COLO668 (cell line): ENCODE measurements at regions not wholly inside any gene's neighbourhood (a gene's known extent, or its start where the extent isn't known, plus 50 kb on each side); places are given as distances from the start of the nearest gene placed in this dataset.
"Not testable (repeated sequence)": the region's sequence is repeated elsewhere in the genome, so short reads cannot be mapped to it uniquely, and the experiment has no call there.

Experiments
- DNase-seq: peaks from one replicate; lab custom pipeline; 2025; ENCODE audit not compliant: unreplicated experiment; lab: John Stamatoyannopoulos, UW

DNA sequence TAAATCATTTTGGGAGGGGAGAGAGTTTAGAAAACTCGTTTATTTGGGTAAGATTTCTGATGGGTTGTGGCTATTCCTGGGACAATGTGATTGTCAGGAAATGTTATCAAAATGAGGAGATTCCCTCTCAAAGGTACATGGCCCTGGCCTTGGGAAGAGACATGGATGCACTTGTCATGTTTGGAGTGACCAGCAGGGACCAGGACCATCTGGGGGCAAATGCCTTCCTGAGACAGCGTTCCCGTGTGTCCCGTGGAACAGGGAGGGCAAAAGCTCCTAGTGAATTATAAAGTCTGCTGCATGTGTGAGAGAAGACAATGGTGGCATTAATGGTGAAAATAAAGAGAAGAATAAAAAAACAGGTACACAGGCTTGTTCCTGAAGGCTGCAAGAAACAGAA lies 317.3 kb downstream of the ZNF536 start:
- DNase-seq = no peak

DNA sequence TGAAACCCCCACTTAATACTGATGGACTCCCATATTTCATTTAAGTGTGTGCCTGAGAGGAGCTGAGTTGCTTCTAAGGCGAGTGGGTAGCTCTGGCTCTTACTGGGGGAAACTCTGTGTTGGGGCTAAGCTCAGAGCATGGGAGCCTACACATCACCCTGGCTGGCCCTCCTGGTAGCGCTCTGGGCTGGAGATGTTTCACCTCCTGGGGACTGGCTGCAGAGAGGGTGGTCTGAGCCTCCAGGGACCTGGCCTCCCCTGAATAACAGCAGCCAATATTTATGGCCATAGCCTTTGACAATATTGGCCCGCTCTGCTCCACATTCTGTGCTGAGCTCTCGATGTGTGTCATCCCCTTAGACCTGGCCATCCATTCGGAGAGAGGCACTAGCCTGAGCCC lies 316.5 kb downstream of the ZNF536 start:
- DNase-seq = no peak

DNA sequence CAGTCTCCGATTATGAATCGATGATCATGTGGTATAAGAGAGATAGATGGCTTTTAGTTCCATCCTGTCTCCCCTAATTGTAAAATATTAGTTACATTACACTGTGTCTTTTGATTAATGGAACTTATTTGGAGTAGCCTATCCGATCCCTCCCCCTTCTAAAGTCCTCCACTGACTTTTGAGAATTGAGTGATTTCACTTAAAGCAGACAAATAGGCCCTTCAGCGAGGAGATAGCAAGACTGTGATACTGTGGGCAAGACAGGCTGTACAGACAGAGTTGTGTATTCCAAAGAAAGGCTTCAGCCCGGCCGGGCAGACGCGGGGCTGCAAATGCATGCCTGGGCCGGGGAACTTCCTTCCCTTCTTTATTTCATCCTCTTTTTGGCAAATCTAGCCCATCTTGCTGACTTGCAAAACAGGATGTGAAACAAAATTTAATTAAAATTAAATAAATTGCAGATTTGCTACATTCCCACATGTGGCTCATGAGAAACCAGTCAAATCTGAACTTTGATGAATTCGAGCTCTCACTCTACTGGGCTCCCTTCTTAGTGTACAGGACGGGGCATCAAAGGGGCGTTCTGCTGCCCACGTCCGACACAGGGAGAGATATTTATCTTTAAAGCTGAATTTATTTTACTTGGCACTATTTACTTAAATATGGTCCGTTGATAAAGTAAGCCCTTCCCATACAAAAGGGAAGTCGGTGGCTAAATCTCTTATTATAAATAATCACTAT lies 314.8 kb downstream of the ZNF536 start:
- DNase-seq = no peak

DNA sequence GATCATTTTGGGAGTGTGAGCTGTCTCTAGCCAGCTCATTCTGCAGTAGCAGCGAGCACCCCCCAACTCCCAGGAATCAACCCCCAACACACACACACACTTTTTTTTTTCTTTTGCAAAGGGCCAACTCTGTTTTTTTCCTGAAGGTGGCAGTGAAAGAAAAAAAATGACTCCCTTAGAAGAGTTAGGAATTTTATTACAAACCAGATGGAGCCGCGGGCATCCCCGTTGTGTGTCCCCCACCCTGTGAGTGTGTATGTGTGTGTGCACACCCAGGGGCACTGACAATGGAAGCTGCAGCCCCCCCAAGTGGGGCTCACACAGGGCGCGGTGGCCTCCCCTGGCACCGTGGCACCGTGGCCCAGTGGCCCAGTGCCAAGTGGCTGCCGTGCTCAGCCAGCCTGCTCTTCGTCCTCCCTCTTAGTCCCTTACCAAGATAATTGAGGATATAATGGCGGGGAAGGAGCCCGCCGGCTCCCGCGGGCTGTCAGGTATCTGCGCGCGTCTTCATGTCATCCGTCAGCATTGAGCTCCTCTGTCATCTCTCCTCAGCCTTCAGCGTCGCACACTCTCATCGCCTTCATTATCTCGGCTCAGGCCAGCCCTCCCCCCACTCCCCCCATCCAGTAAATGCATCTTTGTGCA lies 314.1 kb downstream of the ZNF536 start:
- DNase-seq = no peak

DNA sequence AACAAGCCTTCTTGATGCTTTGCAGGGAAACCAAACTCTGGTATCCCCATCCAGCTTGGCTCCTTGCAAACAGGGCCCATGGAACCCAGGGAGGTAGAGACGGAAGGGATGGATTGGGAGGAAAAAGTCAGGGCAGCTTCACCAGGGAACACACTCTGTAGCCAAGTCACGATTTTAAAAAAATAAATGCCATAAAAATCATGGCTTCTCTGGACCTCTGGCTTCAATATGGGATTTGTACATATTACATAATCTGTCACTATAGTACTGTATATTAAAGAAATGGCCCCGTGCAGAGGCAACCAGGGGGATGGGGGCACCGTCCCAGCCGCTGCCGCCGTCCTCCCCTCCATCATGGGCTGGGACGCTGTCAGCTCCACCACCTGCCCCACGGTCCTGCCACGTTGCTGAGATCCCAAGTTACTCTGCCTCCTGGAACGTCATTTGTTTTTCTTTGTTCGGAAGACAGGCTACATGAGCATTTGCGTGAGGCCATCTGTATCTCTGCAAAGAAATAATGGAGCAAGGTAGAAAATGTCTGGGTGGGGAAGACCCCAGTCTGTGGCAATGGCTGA lies 313.3 kb downstream of the ZNF536 start:
- DNase-seq = no peak

DNA sequence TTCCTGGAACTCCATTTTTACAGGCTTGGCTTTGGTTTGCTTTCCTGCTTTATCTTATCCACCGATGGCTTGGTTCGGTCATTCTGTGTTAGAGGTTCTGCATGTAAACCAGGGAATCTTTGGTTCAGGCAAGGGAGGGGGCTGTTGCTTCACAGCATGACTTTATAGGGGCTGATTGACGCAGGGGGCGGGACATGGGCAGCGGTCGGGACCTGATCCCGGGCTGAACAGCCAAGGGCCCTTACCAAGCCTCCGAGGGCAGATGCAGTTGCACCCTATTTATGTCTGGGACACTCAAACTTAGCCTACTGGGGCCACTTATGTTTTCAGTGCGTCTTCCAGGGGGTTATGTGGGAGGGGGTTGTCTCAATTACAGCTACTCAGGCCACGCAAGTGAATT lies 312.4 kb downstream of the ZNF536 start:
- no peak for DNase-seq

DNA sequence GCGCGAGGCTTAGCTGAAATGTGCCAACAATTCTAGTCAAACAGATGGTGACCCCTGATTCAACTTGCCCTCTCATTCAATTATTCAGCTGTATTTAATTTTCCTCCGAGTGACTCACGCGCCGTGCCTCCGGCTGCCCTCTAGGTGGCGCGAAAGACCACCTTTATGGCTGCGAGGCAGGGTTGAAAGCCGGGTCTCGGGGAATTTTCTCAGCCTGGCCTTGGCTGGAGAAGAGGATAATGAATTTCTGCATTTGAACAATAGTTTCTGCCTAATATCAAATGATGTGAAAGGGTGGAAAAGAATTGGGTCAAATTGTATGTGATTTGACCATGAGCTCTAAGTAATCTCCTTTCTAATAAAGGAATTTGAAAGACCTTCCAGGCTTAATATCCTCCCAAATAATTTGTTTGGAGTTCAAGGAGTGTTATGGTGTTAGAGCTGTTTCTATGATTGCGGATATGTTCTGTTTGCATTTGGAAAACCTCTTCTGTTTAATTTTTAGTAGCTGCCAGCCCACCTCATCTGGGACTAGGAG lies 310.9 kb downstream of the ZNF536 start:
- peak; percentile 42 for DNase-seq

DNA sequence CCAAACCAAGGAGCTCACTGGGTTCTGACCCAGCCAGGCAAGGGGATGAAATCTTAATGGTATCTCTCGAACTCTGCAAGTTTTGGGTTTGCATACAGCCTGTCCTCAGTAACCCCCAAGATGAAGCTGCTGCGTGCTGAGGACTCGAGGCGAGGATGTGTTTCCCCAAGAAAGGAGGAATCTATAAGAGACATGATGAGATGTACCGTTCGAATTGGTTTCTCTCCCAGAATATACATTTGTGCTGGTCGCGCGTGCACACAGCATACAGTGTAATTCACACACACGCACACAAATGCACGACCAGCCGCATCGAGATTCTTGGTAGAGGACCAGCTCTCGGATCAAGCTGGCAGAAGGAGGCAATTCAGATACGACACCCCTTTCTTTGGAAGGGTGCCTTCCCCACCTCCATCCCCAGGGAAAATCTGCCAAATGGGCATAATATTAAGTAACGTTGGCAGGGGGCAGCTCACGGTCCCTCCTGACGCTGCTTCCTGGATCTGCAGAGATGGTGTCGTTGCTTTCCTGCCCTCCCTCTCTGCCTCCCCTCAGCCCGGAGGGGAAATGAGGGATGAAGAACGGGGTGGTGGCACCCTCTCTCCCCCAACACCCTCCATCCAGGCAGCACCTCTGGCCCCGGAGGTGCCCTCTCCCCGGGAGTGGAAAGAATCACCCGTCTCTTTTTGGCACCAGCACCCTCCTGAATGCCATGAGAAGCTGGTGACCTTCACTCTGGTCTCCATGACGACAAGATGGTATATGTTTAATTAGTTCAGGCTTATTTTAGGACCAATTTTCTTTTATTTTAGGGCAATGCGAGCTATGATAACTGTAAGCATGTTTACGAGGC lies 310.2 kb downstream of the ZNF536 start:
- no peak for DNase-seq

DNA sequence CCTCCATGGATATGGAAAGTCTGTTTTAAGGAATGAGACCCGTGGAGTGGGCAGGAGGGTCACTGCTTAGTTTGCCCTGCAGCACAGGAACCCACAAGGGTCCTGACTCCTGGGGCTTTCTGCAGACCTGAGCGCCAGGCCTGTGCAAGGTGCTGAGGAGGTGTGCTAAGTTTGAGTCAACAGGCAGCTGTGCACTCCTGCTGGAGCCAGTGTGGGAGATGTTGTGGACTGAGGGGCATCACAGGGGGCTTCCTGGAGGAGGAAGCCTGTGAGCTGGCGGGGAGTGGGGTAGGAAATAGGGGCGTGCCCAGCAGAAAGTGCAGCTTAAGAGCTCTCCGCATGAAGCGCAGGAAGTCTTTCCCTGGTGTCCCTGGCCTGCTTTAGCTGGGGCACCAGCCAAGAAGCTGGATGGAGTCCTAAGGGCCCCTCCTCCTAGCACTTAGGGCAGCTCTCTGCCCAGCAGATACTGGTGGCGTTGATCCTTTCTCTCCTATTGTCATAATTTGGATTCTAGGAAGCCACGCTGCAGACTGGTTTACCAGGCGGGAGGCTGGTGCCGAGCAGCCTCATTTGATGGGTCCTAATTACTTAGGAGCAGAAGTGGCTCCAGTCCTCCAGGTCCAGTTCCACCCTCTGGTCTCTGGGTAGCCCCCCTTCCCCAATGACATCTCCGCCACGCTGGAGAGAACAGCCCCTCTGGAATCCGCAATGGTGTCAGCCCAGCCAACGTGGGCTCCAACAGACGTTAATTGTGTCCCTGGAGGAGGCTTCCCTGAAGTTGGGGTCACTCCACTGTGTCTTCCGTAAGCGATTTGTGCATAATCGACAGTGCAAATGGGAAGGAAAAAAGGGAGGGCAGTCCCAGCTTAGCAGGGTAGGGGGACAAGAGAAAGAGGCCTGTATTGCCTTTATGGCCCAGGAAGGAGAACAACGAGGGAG lies 309.2 kb downstream of the ZNF536 start:
- DNase-seq = no peak

DNA sequence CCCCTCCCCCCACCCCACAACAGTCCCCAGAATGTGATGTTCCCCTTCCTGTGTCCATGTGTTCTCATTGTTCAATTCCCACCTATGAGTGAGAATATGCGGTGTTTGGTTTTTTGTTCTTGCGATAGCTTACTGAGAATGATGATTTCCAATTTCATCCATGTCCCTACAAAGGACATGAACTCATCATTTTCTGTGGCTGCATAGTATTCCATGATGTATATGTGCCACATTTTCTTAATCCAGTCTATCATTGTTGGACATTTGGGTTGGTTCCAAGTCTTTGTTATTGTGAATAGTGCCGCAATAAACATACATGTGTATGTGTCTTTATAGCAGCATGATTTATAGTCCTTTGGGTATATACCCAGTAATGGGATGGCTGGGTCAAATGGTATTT lies 308.2 kb downstream of the ZNF536 start:
- DNase-seq = not testable (repeated sequence)

DNA sequence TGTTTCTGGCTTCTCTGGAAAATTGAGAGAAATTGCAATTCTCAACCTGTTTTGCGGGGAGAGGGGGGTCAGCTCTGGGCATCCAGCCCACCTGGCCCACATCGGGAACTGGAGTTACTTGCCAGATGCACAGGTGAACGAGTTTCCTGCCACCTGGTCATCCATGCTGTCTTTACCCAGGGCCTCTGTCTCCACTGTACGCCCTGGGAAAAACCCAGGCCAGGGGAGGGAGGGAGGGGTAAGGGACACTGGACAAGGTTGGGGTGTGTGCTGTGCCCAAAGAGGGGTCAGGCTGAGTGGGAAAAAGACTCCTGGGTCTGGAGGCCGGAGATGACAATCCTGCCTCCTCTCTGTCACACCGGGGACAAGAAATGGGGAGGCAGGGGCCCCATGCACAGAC lies 307.6 kb downstream of the ZNF536 start:
- no peak for DNase-seq

DNA sequence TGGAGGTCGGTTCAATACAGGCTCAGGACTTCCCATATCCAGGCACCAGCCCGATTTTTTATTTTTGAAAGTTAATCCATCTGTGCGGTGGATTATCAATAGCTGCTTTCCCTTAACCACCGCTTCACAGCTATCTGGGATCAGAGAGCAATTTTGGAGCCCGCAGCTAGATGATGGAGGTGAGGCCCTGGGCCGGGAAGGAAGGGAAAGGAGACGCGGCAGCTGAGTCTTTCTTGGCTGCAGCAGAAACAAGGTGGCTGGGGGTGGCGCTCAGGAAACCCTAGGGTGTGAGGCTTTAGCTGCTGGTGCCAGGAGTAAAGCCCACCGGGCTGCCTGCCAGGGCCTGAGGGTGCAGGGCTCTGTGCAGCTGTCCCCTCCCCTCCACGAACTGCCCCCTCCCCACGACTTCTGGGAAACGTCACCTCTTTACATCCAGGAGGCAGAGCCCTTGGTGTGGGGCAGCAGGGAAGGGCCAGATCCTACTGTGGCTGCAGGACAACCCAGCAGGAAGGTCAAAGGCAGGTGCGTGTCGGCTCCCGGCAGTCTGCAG lies 307.0 kb downstream of the ZNF536 start:
- no peak for DNase-seq

DNA sequence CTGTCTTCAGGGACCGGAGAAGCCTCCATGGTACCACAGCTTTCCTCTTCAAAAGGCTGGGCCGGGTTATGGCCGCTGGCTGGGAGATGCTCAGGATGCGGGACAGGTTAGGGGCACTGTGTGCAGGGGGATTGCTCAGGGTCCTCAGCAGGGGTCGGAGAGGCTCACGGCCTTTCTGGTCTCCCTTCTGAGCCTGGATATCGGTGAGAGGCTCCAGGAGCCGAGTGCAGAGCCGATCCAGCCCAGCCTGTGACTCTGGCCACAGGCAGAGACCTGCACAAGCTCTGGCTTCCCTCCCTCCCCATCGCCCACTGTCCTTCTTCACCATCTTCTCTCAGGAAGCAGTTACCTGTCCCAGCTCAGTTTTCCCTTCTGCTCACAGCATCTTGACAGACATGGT lies 306.0 kb downstream of the ZNF536 start:
- DNase-seq = no peak

DNA sequence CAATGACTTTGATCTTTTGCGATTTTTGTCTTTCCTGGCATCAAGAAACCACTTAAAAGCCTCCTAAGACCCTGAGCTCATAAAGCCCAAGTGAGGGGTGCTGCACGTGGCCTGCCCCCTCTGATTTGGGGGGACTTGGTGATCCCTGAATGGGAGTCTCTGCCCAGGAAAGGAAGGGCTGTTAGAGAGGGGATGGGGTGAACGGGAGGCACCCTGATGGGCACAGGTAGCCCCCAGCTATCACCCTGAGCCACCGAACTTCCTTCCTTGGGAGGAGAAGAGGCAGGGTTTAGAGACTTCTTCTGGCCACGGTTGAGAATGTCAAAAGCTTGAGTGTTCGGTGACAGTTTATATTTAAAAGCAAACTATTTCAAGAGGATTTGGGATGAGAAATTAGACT lies 305.5 kb downstream of the ZNF536 start:
- DNase-seq = no peak

DNA sequence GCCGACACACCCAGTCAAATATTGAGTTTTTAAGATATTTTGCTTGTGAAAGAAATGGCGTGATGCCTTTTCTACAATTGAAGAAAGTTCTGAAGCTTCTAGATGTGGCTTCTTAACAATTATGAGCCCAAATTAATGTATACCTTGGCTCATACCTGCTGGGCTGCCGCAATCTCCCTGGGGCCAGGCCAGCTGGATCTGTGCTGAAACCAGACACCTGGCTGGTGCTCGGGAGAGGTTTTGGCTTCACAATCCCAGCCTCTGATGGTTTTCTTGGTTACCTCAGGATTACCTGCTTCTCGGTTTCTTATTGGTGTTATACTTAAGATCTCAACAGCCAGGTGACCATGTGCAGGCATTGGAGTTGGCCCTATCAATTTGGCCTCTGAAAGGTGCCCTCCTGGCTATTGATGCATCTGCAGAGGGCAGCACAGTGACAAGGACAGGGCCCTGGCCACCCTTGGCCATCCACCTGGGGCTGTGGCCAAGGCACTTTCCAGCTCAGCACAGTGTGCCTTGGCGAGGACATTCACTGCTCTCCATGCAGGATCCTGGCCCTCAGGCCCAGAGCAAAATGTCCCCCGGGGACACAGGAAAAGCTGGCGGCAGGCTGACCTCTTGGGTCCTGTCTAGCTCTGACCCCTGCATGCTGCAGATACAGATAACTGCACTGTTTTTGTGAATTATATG lies 305.0 kb downstream of the ZNF536 start:
- no peak for DNase-seq

DNA sequence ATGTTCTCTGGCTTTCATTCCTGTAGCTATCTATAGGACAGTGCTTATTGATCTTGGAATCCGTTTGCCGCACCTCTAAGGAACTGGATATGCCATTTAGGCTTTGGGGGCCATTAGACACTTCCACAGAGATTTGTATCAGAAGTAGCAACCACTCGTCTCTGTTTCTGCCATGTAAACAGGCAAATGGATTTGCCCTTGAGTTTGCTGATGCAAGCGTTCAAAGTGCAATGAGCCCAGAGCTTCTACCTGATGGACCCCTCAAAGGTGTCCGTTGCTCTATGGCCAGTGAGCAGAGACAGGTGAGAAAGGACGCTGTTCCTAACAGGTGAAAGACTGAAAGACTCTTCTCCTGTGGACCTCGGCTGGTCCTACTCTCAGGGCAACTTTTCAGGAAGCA lies 302.9 kb downstream of the ZNF536 start:
- no peak for DNase-seq

DNA sequence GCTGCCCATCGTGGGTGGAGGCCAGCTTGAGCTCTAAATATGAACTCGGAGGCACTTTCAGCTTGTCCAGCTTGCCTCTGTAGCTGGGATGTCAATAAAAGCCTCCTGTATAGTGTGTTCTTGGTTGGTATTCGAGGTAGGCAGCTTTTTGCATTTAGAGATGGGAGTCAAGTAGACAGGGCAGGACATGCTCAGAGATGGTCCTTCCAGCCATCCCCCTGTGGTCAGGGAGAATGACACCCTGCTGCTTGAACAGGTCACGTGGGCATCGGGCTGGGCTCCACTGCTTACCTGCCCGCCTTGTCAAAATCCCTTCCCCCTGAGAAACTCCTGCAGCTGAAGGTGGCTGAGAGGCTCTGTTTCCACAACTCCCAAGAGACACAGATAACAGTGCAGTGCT lies 302.5 kb downstream of the ZNF536 start:
- DNase-seq = no peak

DNA sequence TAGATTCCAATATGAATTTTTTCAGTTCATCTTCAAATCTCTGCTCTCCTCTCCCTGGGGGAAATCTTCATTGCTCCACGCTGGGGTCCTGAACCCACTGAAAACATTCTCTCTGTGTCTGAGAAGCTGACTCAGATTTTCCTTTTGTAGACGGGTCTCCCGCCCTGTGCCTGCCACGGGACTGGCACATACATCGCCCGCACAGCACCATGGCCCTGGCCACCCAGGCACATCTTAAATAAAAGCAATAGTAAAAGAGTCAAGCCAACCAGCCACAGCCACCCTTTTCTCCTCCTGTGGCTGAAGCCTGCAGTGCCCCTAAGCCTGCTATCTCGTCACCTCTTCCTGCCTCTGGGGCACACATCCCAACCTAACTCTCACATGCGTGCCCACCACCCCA lies 301.2 kb downstream of the ZNF536 start:
- no peak for DNase-seq

DNA sequence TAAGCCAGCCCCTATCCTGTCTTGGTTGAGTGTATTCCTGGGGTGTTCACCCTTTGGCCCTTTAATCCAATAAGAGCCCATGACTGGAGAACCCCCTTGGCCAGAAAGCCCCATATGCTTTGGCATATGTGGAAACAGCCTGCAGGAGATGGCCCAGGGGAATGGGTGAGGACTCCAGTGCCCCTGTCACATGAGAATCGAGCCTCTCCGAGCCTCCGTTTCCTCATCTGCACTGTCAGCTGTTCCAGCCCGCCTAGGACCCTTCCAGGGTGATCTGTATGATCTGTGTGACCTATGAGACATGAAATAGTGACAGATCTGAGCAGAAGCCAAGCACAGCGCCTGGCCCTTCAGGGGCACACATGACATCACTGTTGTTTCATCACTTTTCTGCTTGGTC lies 300.7 kb downstream of the ZNF536 start:
- DNase-seq = no peak
